PC-3 (cell line): ENCODE measurements at regions not wholly inside any gene's neighbourhood (a gene's known extent, or its start where the extent isn't known, plus 50 kb on each side); places are given as distances from the start of the nearest gene placed in this dataset.

ENCODE experiments used
- CTCF ChIP-seq: fragments of 300-600 bp; sonication (generic); conservative IDR thresholded peaks from 2 replicates; pipeline ENCODE4 v1.5.1; 2017; ENCODE audit warnings: antibody characterized with exemption, low read depth, mild to moderate bottlenecking, low read length
- EZH2 ChIP-seq: fragments of 300-600 bp; sonication (generic); IDR thresholded peaks from one replicate; pipeline ENCODE4 v1.6.1; 2017; ENCODE audit warnings: antibody characterized with exemption, mild to moderate bottlenecking, low read length; ENCODE audit not compliant: unreplicated experiment

GRCh38 chr10:64234489-64234888, 713.3 kb downstream of the REEP3 start:
- TF ChIP-seq CTCF (no peak), EZH2 (no peak)
